NCI-H2227 (cell line): ENCODE measurements at regions not wholly inside any gene's neighbourhood (a gene's known extent, or its start where the extent isn't known, plus 50 kb on each side); places are given as distances from the start of the nearest gene placed in this dataset.

Experiments
- DNase-seq: peaks from one replicate; lab custom pipeline; 2025; ENCODE audit not compliant: unreplicated experiment; lab: John Stamatoyannopoulos, UW

- DNase-seq, result no peak
These were observed 194.3 kb upstream of the CD180 start for GRCh38 chr5:67390935-67391334.

GRCh38 chr5:67383451-67383850 is 186.9 kb upstream of the CD180 start:
- no peak for DNase-seq

GRCh38 chr5:67381236-67381880 is 184.8 kb upstream of the CD180 start:
- no peak for DNase-seq

GRCh38 chr5:67380431-67380830 is 183.8 kb upstream of the CD180 start:
- no peak for DNase-seq

- no peak for DNase-seq
These were observed 183.2 kb upstream of the CD180 start for GRCh38 chr5:67379753-67380152.

GRCh38 chr5:67378256-67378655 is 181.7 kb upstream of the CD180 start:
- no peak for DNase-seq

- peak; percentile 50 for DNase-seq
These were observed 181.0 kb upstream of the CD180 start for GRCh38 chr5:67377631-67378030.

GRCh38 chr5:67375606-67376005 is 179.0 kb upstream of the CD180 start:
- no peak for DNase-seq

GRCh38 chr5:67374378-67374777 is 177.8 kb upstream of the CD180 start:
- DNase-seq, result no peak

- DNase-seq, result no peak
These were observed 176.9 kb upstream of the CD180 start for GRCh38 chr5:67373518-67373917.

- no peak for DNase-seq
These were observed 176.3 kb upstream of the CD180 start for GRCh38 chr5:67372887-67373286.

GRCh38 chr5:67371924-67372323 is 175.3 kb upstream of the CD180 start:
- no peak for DNase-seq

GRCh38 chr5:67366691-67367395 is 170.2 kb upstream of the CD180 start:
- no peak for DNase-seq

- no peak for DNase-seq
These were observed 169.7 kb upstream of the CD180 start for GRCh38 chr5:67366276-67366675.

- DNase-seq, result no peak
These were observed 167.9 kb upstream of the CD180 start for GRCh38 chr5:67364381-67364970.

- no peak for DNase-seq
These were observed 167.4 kb upstream of the CD180 start for GRCh38 chr5:67363963-67364362.

- DNase-seq, result no peak
These were observed 166.6 kb upstream of the CD180 start for GRCh38 chr5:67363180-67363709.

- no peak for DNase-seq
These were observed 165.5 kb upstream of the CD180 start for GRCh38 chr5:67361932-67362729.

GRCh38 chr5:67360047-67360446 is 163.4 kb upstream of the CD180 start:
- DNase-seq, result no peak

GRCh38 chr5:67358186-67358585 is 161.6 kb upstream of the CD180 start:
- no peak for DNase-seq

GRCh38 chr5:67355120-67355713 is 158.6 kb upstream of the CD180 start:
- DNase-seq, result peak; percentile 88
